ENCODE measurements at regions not wholly inside any gene's neighbourhood (a gene's known extent, or its start where the extent isn't known, plus 50 kb on each side); places are given as distances from the start of the nearest gene placed in this dataset.

GRCh38 chr14:34036319-34036766 lies 85.5 kb upstream of the EGLN3 start:
- no peak for TF ChIP-seq POLR2A (IDR thresholded peaks at IDR 0.05)
- no peak for TF ChIP-seq CTCF (IDR thresholded peaks at IDR 0.05)

Measured in Peyer's patch (tissue), 4 donors.